ENCODE measurements at regions not wholly inside any gene's neighbourhood (a gene's known extent, or its start where the extent isn't known, plus 50 kb on each side); places are given as distances from the start of the nearest gene placed in this dataset.

GRCh38 chr3:104646196-104646595 lies 720.5 kb upstream of the ALCAM start:
- H2AFZ ChIP-seq (ENCODE audit: low read length): no peak overlapping the region
- no peaks in the 10 kb centered on the region for H3K27me3 ChIP-seq (ENCODE audit: insufficient read depth, low read length)
- no peaks in the 10 kb centered on the region for H3K79me2 ChIP-seq (ENCODE audit: insufficient read depth, low read length)
- H3K23ac ChIP-seq (ENCODE audit: insufficient read length, low read depth, low read length): no peak overlapping the region
- TF ChIP-seq CTCF (conservative IDR thresholded peaks at IDR 0.05): no peak
- Mint-ChIP-seq H3K36me3 (ENCODE audit: insufficient read depth in 1 of 3, low read depth in 3 of 3) (no peaks in the 10 kb centered on the region), H3K27ac (no peak overlapping the region), H3K9me3 (peaks cover 0 to 3% of the 10 kb centered on the region in 2 experiments; a peak in 1 of 5 replicates), H3K27me3 (ENCODE audit: low read depth) (no peaks in the 10 kb centered on the region), H3K4me3 (no peak overlapping the region), H3K4me1 (no peaks in the 10 kb centered on the region)
- no peak overlapping the region for H2BK5ac ChIP-seq (ENCODE audit: insufficient read length, low read length)
- H2BK120ac ChIP-seq (ENCODE audit: low read depth, low read length, poor library complexity, severe bottlenecking): no peak overlapping the region
- no peak for DNase-seq
- H2BK12ac ChIP-seq (ENCODE audit: insufficient read length, low read depth, low read length): no peak overlapping the region
- no peak overlapping the region for H3K4me2 ChIP-seq (ENCODE audit: insufficient read depth, insufficient read length, low read length)
- H3K4ac ChIP-seq (ENCODE audit: low read depth, low read length): no peak overlapping the region
- H3K23me2 ChIP-seq (ENCODE audit: insufficient read length, low read depth, low read length, poor library complexity, severe bottlenecking): no peaks in the 10 kb centered on the region
- H2BK20ac ChIP-seq (ENCODE audit: low read depth, low read length, poor library complexity, severe bottlenecking): no peak overlapping the region
- H3K14ac ChIP-seq (ENCODE audit: insufficient read depth, low read length): no peak overlapping the region
- H4K5ac ChIP-seq (ENCODE audit: insufficient read length, low read depth, low read length): no peak overlapping the region
- no peaks in the 10 kb centered on the region for H3K4me1 ChIP-seq (ENCODE audit: insufficient read depth, low read length)
- no peak overlapping the region for H4K91ac ChIP-seq (ENCODE audit: insufficient read length, low read depth, low read length)
- H3K9me3 ChIP-seq (ENCODE audit: control insufficient read depth, low read depth, low read length): no peaks in the 10 kb centered on the region
- no peak overlapping the region for H3K18ac ChIP-seq (ENCODE audit: insufficient read length, low read depth, low read length)
- no peaks in the 10 kb centered on the region for H4K20me1 ChIP-seq (ENCODE audit: control insufficient read depth, insufficient read depth, insufficient read length)
- no peak overlapping the region for H3K27ac ChIP-seq (ENCODE audit: insufficient read length, low read depth, low read length)
- no peak overlapping the region for H2AK5ac ChIP-seq (ENCODE audit: insufficient read length, low read length)
- no peaks in the 10 kb centered on the region for H3K79me1 ChIP-seq (ENCODE audit: insufficient read depth, low read depth, low read length, poor library complexity, severe bottlenecking)
- H3K56ac ChIP-seq (ENCODE audit: insufficient read length, low read depth, low read length): no peak overlapping the region
- H3T11ph ChIP-seq (ENCODE audit: low read length): no peak overlapping the region
- no peak overlapping the region for H4K8ac ChIP-seq (replicated peaks; ENCODE audit: insufficient read length, low read depth, low read length)
- no peak overlapping the region for H3K9ac ChIP-seq (ENCODE audit: extremely low read depth, insufficient read length, low read length)
- no peak overlapping the region for H2BK15ac ChIP-seq (ENCODE audit: low read depth, low read length)
